PC-9 (cell line): ENCODE measurements at regions not wholly inside any gene's neighbourhood (a gene's known extent, or its start where the extent isn't known, plus 50 kb on each side); places are given as distances from the start of the nearest gene placed in this dataset.

ENCODE experiments used
- BruUV-seq: library from RNA; stranded (reverse); fragments of 400-500 nt; replicated peaks from 2 replicates; lab custom pipeline; 2021; lab: Mats Ljungman, UMichigan
- CTCF ChIA-PET: fragments of 300-600 bp; sonication (Branson Sonifier 250); formaldehyde crosslinking; loops from one replicate; lab custom pipeline; 2022; ENCODE audit warnings: antibody characterized with exemption; lab: Charles Lee
- POLR2A ChIA-PET: fragments of 300-600 bp; sonication (Branson Sonifier 250); formaldehyde crosslinking; loops from one replicate; lab custom pipeline; 2022; ENCODE audit warnings: antibody characterized with exemption; ENCODE audit not compliant: unreplicated experiment; lab: Charles Lee
- DNase-seq, 2 experiments: peaks; one replicate each; pipeline versions ENCODE4 v3.0.0 to v3.0.0-alpha.2; 2015 to 2022; ENCODE audit warnings: mixed read lengths in 1 of 2
- H2AFZ ChIP-seq: fragments of 200-600 bp; sonication (generic); 2 replicates; pipeline ENCODE4 v1.8.1; 2017; ENCODE audit warnings: antibody characterized with exemption
- H3F3A ChIP-seq: fragments of 200-600 bp; sonication (generic); 2 replicates; pipeline ENCODE4 v1.8.1; 2017; ENCODE audit warnings: antibody characterized with exemption, mild to moderate bottlenecking, low read depth; ENCODE audit not compliant: insufficient read depth
- H3K27ac ChIP-seq: fragments of 200-600 bp; sonication (generic); 2 replicates; pipeline ENCODE4 v1.6.1; 2016; ENCODE audit warnings: mixed run types
- H3K27me3 ChIP-seq: fragments of 200-600 bp; sonication (generic); 2 replicates; pipeline ENCODE4 v1.6.1; 2016; ENCODE audit warnings: low read depth, mixed run types; ENCODE audit not compliant: insufficient read depth
- H3K36me3 ChIP-seq: fragments of 200-600 bp; sonication (generic); 2 replicates; pipeline ENCODE4 v1.6.1; 2016; ENCODE audit warnings: low read depth, mixed run types
- H3K4me1 ChIP-seq: fragments of 200-600 bp; sonication (generic); replicated peaks from 2 replicates; pipeline ENCODE4 v1.6.1; 2016; ENCODE audit warnings: mixed run types; ENCODE audit not compliant: insufficient read depth
- H3K4me2 ChIP-seq: fragments of 200-600 bp; sonication (generic); 2 replicates; pipeline ENCODE4 v1.6.1; 2017; ENCODE audit warnings: mixed run types
- H3K4me3 ChIP-seq: fragments of 200-600 bp; sonication (generic); 2 replicates; pipeline ENCODE4 v1.6.1; 2016; ENCODE audit warnings: mixed run types
- H3K79me2 ChIP-seq: fragments of 200-600 bp; sonication (generic); 2 replicates; pipeline ENCODE4 v1.6.1; 2017; ENCODE audit warnings: low read depth, mixed run types
- H3K9me2 ChIP-seq: fragments of 200-600 bp; sonication (generic); 2 replicates; pipeline ENCODE4 v1.8.1; 2017; ENCODE audit warnings: mild to moderate bottlenecking; ENCODE audit not compliant: insufficient read depth
- H3K9me3 ChIP-seq: fragments of 200-600 bp; sonication (generic); 2 replicates; pipeline ENCODE4 v1.8.1; 2016; ENCODE audit warnings: low read depth; ENCODE audit not compliant: insufficient read depth
- H4K20me1 ChIP-seq: fragments of 200-600 bp; sonication (generic); 2 replicates; pipeline ENCODE4 v1.8.1; 2017; ENCODE audit not compliant: insufficient read depth
- CTCF ChIP-seq: fragments of 200-600 bp; sonication (generic); conservative IDR thresholded peaks from 2 replicates; pipeline ENCODE4 v1.6.1; 2017; ENCODE audit warnings: mixed run types, antibody characterized with exemption, mild to moderate bottlenecking, moderate library complexity
- EZH2 ChIP-seq: fragments of 200-600 bp; sonication (generic); IDR thresholded peaks from 2 replicates; pipeline ENCODE4 v1.8.0; 2017; ENCODE audit warnings: antibody characterized with exemption, low read depth
- intact Hi-C: fragments of 100-400 bp; cut with micrococcal nuclease; formaldehyde crosslinking; loops from one replicate; pipeline ENCODE4 v1.10.0; 2022; ENCODE audit not compliant: unreplicated experiment

GRCh38 chr7:8371742-8372141, 61.7 kb upstream of the NXPH1 start:
- H3K4me3 ChIP-seq, result no peak overlapping the region
- H3K9me3 ChIP-seq, result no peaks in the 10 kb centered on the region
- no TSS peak for BruUV-seq
- H3K36me3 ChIP-seq, result no peaks in the 10 kb centered on the region
- H2AFZ ChIP-seq, result no peak overlapping the region
- H3K4me2 ChIP-seq, result no peak overlapping the region
- CTCF ChIA-PET, result no interaction called here
- DNase-seq, result no peak
- POLR2A ChIA-PET, result no interaction called here
- no peak overlapping the region for H3K27ac ChIP-seq
- TF ChIP-seq CTCF, result no peak
- no peak for TF ChIP-seq EZH2
- H3K9me2 ChIP-seq, result no peaks in the 10 kb centered on the region
- H3K79me2 ChIP-seq, result no peaks in the 10 kb centered on the region
- no peaks in the 10 kb centered on the region for H3K4me1 ChIP-seq
- no peaks in the 10 kb centered on the region for H3F3A ChIP-seq
- H4K20me1 ChIP-seq, result no peaks in the 10 kb centered on the region
- H3K27me3 ChIP-seq, result no peaks in the 10 kb centered on the region
- intact Hi-C loops, result no loop called here

GRCh38 chr7:8373851-8374250, 59.6 kb upstream of the NXPH1 start:
- POLR2A ChIA-PET, result no interaction called here
- Histone ChIP-seq H3K9me3 (no peaks in the 10 kb centered on the region), H3K36me3 (no peaks in the 10 kb centered on the region)

GRCh38 chr7:8378349-8379019, 54.9 kb upstream of the NXPH1 start:
- Histone ChIP-seq H3K4me2 (no peak overlapping the region), H3K9me2 (0 out of 2 replicates have a peak, but pooled peaks cover 2% of the 10 kb centered on the region), H2AFZ (no peak overlapping the region), H3F3A (no peaks in the 10 kb centered on the region), H3K27ac (no peak overlapping the region), H3K27me3 (no peaks in the 10 kb centered on the region), H3K4me1 (no peaks in the 10 kb centered on the region), H3K4me3 (no peak overlapping the region), H3K79me2 (no peaks in the 10 kb centered on the region), H3K36me3 (no peaks in the 10 kb centered on the region), H4K20me1 (no peaks in the 10 kb centered on the region), H3K9me3 (no peaks in the 10 kb centered on the region)
- CTCF ChIA-PET, result no interaction called here
- intact Hi-C loops, result no loop called here
- no TSS peak for BruUV-seq
- no peak for TF ChIP-seq EZH2
- TF ChIP-seq CTCF, result no peak
- DNase-seq, result no peak
- POLR2A ChIA-PET, result no interaction called here

More at GRCh38 chr7:8373851-8374250, 59.6 kb upstream of the NXPH1 start:
- H3K4me2 ChIP-seq, result no peak overlapping the region
- no peaks in the 10 kb centered on the region for H3K27me3 ChIP-seq
- H3F3A ChIP-seq, result no peaks in the 10 kb centered on the region
- H3K79me2 ChIP-seq, result no peaks in the 10 kb centered on the region
- TF ChIP-seq CTCF (no peak), EZH2 (no peak)
- H3K27ac ChIP-seq, result no peak overlapping the region
- intact Hi-C loops, result no loop called here
- no peaks in the 10 kb centered on the region for H3K4me1 ChIP-seq
- no peak for DNase-seq
- no peak overlapping the region for H3K4me3 ChIP-seq
- H3K9me2 ChIP-seq, result no peaks in the 10 kb centered on the region
- CTCF ChIA-PET, result no interaction called here
- no peaks in the 10 kb centered on the region for H4K20me1 ChIP-seq
- H2AFZ ChIP-seq, result no peak overlapping the region
- BruUV-seq, result no TSS peak
